ENCODE measurements at regions not wholly inside any gene's neighbourhood (a gene's known extent, or its start where the extent isn't known, plus 50 kb on each side); places are given as distances from the start of the nearest gene placed in this dataset.

DNA sequence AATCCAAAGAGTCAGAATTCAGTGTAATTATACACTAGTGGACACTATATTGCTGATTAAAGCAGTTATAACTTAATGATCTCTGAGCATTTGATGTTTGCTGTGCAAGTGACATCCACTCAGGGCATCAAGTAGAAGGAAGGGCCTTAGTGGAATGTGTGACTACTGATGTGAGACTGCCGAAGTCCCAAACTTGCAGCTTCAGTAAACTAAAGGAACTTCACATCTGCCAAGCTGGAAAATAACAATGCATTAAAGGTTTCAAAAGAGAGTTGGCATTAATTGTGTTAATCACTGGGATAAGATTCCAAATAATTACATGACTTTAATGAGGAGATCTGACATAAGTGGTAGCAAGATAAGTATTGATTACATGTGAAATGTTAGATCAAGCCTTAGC, 52.5 kb upstream of the SLC25A4 start:
- H3K36me3 Mint-ChIP-seq (ENCODE audit: low read depth) = no peaks in the 10 kb centered on the region
- H3K27me3 Mint-ChIP-seq = peaks cover 42% of the 10 kb centered on the region
- H3K27ac Mint-ChIP-seq = no peak overlapping the region
- no peak overlapping the region for H3K4me3 Mint-ChIP-seq
- H3K36me3 ChIP-seq (ENCODE audit: insufficient read depth, low read length) = no peaks in the 10 kb centered on the region
- ATAC-seq (ENCODE audit: poor library complexity) (no peak), DNase-seq (no peak)
- H3K4me1 Mint-ChIP-seq (ENCODE audit: low read depth) = no peaks in the 10 kb centered on the region
- CTCF ChIA-PET = no interaction called here
- H3K27ac ChIP-seq (ENCODE audit: low read depth in 1 of 2, low read length in 2 of 2) = no peak overlapping the region
- intact Hi-C loops (cut with DNase I, micrococcal nuclease) = loop anchor here in 1 of 2 experiments (10.0 kb wide), 1 partner anchor 86 kb away; no protein-coding TSS in a partner anchor
- POLR2A ChIA-PET = no interaction called here
- H3K27me3 ChIP-seq (ENCODE audit: control insufficient read depth in 1 of 2, insufficient read depth in 2 of 2, low read length in 2 of 2) = no peaks in the 10 kb centered on the region
- TF ChIP-seq, protein P1, sequence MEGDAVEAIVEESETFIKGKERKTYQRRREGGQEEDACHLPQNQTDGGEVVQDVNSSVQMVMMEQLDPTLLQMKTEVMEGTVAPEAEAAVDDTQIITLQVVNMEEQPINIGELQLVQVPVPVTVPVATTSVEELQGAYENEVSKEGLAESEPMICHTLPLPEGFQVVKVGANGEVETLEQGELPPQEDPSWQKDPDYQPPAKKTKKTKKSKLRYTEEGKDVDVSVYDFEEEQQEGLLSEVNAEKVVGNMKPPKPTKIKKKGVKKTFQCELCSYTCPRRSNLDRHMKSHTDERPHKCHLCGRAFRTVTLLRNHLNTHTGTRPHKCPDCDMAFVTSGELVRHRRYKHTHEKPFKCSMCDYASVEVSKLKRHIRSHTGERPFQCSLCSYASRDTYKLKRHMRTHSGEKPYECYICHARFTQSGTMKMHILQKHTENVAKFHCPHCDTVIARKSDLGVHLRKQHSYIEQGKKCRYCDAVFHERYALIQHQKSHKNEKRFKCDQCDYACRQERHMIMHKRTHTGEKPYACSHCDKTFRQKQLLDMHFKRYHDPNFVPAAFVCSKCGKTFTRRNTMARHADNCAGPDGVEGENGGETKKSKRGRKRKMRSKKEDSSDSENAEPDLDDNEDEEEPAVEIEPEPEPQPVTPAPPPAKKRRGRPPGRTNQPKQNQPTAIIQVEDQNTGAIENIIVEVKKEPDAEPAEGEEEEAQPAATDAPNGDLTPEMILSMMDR (IDR thresholded peaks at IDR 0.05) = no peak
- no peaks in the 10 kb centered on the region for H3K9me3 Mint-ChIP-seq
- H3K9me3 ChIP-seq (ENCODE audit: control insufficient read depth in 1 of 2, insufficient read depth in 1 of 2, low read length in 2 of 2) = no peaks in the 10 kb centered on the region
- H3K4me3 ChIP-seq (ENCODE audit: low read length) = no peak overlapping the region
- H3K4me1 ChIP-seq (ENCODE audit: insufficient read depth, low read length) = no peaks in the 10 kb centered on the region

DNA sequence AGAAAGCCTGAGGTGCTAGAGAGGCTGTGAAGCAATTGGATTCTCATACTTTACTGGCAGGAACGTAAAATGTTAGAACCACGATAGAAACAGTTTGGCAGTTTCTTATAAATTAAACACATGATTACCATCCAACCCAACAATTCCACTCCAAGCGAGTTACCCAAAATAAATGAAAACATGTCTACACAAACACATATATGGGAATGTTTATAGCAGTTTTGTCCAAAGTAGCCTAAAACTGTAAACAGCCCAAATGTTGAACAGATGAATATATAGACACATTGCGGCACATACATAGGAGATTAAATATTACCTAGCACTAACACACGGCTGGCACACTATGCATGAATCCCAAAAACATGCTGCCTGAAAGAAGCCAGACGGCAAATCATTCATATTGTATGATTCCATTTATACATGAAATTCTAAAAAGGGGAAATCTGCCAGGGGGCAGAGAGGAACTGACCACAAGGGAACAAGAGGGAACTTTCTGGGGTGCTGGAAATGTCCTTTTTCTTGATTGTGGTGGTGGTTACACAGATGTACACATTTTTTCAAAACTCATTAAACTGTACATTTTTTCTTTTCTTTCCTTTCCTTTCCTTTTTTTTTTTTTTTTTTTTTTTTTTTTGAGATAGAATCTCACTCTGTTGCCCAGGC, 50.4 kb upstream of the SLC25A4 start:
- TF ChIP-seq, protein P1 (IDR thresholded peaks at IDR 0.05) = no peak
- Mint-ChIP-seq H3K4me3 (no peak overlapping the region), H3K27me3 (peaks cover 46% of the 10 kb centered on the region), H3K36me3 (ENCODE audit: low read depth) (no peaks in the 10 kb centered on the region), H3K27ac (no peak overlapping the region), H3K4me1 (ENCODE audit: low read depth) (no peaks in the 10 kb centered on the region), H3K9me3 (no peaks in the 10 kb centered on the region)
- DNase-seq (no peak), ATAC-seq (ENCODE audit: poor library complexity) (no peak)
- no peaks in the 10 kb centered on the region for H3K4me1 ChIP-seq (ENCODE audit: insufficient read depth, low read length)
- CTCF ChIA-PET = no interaction called here
- POLR2A ChIA-PET = no interaction called here
- H3K4me3 ChIP-seq (ENCODE audit: low read length) = no peak overlapping the region
- H3K36me3 ChIP-seq (ENCODE audit: insufficient read depth, low read length) = no peaks in the 10 kb centered on the region
- H3K27me3 ChIP-seq (ENCODE audit: control insufficient read depth in 1 of 2, insufficient read depth in 2 of 2, low read length in 2 of 2) = no peaks in the 10 kb centered on the region
- intact Hi-C loops (cut with DNase I, micrococcal nuclease) = loop anchor here in 1 of 2 experiments (10.0 kb wide), 1 partner anchor 88 kb away; no protein-coding TSS in a partner anchor
- no peak overlapping the region for H3K27ac ChIP-seq (ENCODE audit: low read depth in 1 of 2, low read length in 2 of 2)
- H3K9me3 ChIP-seq (ENCODE audit: control insufficient read depth in 1 of 2, insufficient read depth in 1 of 2, low read length in 2 of 2) = no peaks in the 10 kb centered on the region
